ENCODE measurements at regions not wholly inside any gene's neighbourhood (a gene's known extent, or its start where the extent isn't known, plus 50 kb on each side); places are given as distances from the start of the nearest gene placed in this dataset.

- peaks cover 54% of the 10 kb centered on the region for H3K4me1 Mint-ChIP-seq (ENCODE audit: low read depth)
- no peak for TF ChIP-seq CTCF (IDR thresholded peaks at IDR 0.05)
- H3K27me3 Mint-ChIP-seq (ENCODE audit: insufficient read depth), result no peaks in the 10 kb centered on the region
Measured at GRCh38 chr18:28723506-28723905, 546.6 kb upstream of the CDH2 start.

GRCh38 chr18:28718696-28719095 is 541.8 kb upstream of the CDH2 start:
- no peak for TF ChIP-seq CTCF (IDR thresholded peaks at IDR 0.05)
- Mint-ChIP-seq H3K27me3 (ENCODE audit: insufficient read depth) (peaks cover 2% of the 10 kb centered on the region; the same call in 1 of the 2 replicates), H3K9me3 (no peaks in the 10 kb centered on the region), H3K27ac (no peak overlapping the region), H3K4me3 (no peak overlapping the region), H3K4me1 (ENCODE audit: low read depth) (peaks cover 26% of the 10 kb centered on the region), H3K36me3 (ENCODE audit: low read depth) (peaks cover 7% of the 10 kb centered on the region; the same call in 1 of the 2 replicates)
- no peak for DNase-seq

More at GRCh38 chr18:28723506-28723905, 546.6 kb upstream of the CDH2 start:
- DNase-seq, result no peak
- Mint-ChIP-seq H3K36me3 (ENCODE audit: low read depth) (peaks cover 7% of the 10 kb centered on the region; the same call in 1 of the 2 replicates), H3K4me3 (no peak overlapping the region), H3K27ac (no peak overlapping the region), H3K9me3 (no peaks in the 10 kb centered on the region)

GRCh38 chr18:28716338-28716737 is 539.4 kb upstream of the CDH2 start:
- Mint-ChIP-seq H3K27ac (no peak overlapping the region), H3K4me3 (no peak overlapping the region), H3K4me1 (ENCODE audit: low read depth) (peaks cover 20% of the 10 kb centered on the region), H3K36me3 (ENCODE audit: low read depth) (peaks cover 7% of the 10 kb centered on the region; the same call in 1 of the 2 replicates), H3K9me3 (no peaks in the 10 kb centered on the region), H3K27me3 (ENCODE audit: insufficient read depth) (peaks cover 2% of the 10 kb centered on the region; the same call in 1 of the 2 replicates)
- TF ChIP-seq CTCF (IDR thresholded peaks at IDR 0.05), result no peak
- DNase-seq, result no peak

GRCh38 chr18:28715206-28715605 is 538.3 kb upstream of the CDH2 start:
- Mint-ChIP-seq H3K36me3 (ENCODE audit: low read depth) (no peaks in the 10 kb centered on the region), H3K9me3 (no peaks in the 10 kb centered on the region), H3K27ac (no peak overlapping the region), H3K4me3 (no peak overlapping the region), H3K27me3 (ENCODE audit: insufficient read depth) (peaks cover 2% of the 10 kb centered on the region; the same call in 1 of the 2 replicates), H3K4me1 (ENCODE audit: low read depth) (peaks cover 20% of the 10 kb centered on the region)
- no peak for DNase-seq
- no peak for TF ChIP-seq CTCF (IDR thresholded peaks at IDR 0.05)

GRCh38 chr18:28714498-28714897 is 537.6 kb upstream of the CDH2 start:
- Mint-ChIP-seq H3K4me1 (ENCODE audit: low read depth) (peaks cover 15% of the 10 kb centered on the region), H3K36me3 (ENCODE audit: low read depth) (no peaks in the 10 kb centered on the region), H3K9me3 (no peaks in the 10 kb centered on the region), H3K4me3 (no peak overlapping the region), H3K27me3 (ENCODE audit: insufficient read depth) (peaks cover 2% of the 10 kb centered on the region; the same call in 1 of the 2 replicates), H3K27ac (no peak overlapping the region)
- DNase-seq, result no peak
- TF ChIP-seq CTCF (IDR thresholded peaks at IDR 0.05), result no peak

Data from HFFc6 (cell line).